ENCODE measurements at regions not wholly inside any gene's neighbourhood (a gene's known extent, or its start where the extent isn't known, plus 50 kb on each side); places are given as distances from the start of the nearest gene placed in this dataset.

- no peak for DNase-seq
Measured at GRCh38 chr16:9141813-9142212, 50.4 kb downstream of the HAPSTR1 start.

GRCh38 chr16:9144106-9144505, 52.7 kb downstream of the HAPSTR1 start:
- DNase-seq (no peak), ATAC-seq (ENCODE audit: low read depth in 2 of 2) (no peak)
- peaks cover 0 to 8% (median 5%) of the 10 kb centered on the region in 4 donors for H3K4me1 Mint-ChIP-seq
- no peak overlapping the region for H3K27ac Mint-ChIP-seq
- H3K4me1 ChIP-seq (ENCODE audit: control insufficient read depth, insufficient read depth, low read length, poor library complexity, severe bottlenecking): peaks cover 2% of the 10 kb centered on the region
- no peaks in the 10 kb centered on the region for H3K36me3 ChIP-seq (ENCODE audit: control insufficient read depth, insufficient read depth, low read length)
- H3K27ac ChIP-seq (ENCODE audit: insufficient read depth, low read length, poor library complexity, severe bottlenecking): no peak overlapping the region
- no peaks in the 10 kb centered on the region for H3K27me3 Mint-ChIP-seq
- H3K36me3 Mint-ChIP-seq: peaks cover 6% of the 10 kb centered on the region
- no peak overlapping the region for H3K4me3 ChIP-seq (ENCODE audit: low read depth, low read length)
- no peaks in the 10 kb centered on the region for H3K27me3 ChIP-seq (ENCODE audit: control insufficient read depth, insufficient read depth, low read length)
- no peak overlapping the region for H3K4me3 Mint-ChIP-seq
- no peaks in the 10 kb centered on the region for H3K9me3 ChIP-seq (ENCODE audit: control insufficient read depth in 2 of 2, low read length in 2 of 2)
- no peaks in the 10 kb centered on the region for H3K9me3 Mint-ChIP-seq

More at GRCh38 chr16:9141813-9142212, 50.4 kb downstream of the HAPSTR1 start:
- Histone ChIP-seq H3K9me3 (ENCODE audit: control insufficient read depth in 2 of 2, low read length in 2 of 2) (no peaks in the 10 kb centered on the region), H3K36me3 (ENCODE audit: control insufficient read depth, insufficient read depth, low read length) (no peaks in the 10 kb centered on the region), H3K27ac (ENCODE audit: insufficient read depth, low read length, poor library complexity, severe bottlenecking) (no peak overlapping the region), H3K4me3 (ENCODE audit: low read depth, low read length) (no peak overlapping the region), H3K4me1 (ENCODE audit: control insufficient read depth, insufficient read depth, low read length, poor library complexity, severe bottlenecking) (peaks cover 5% of the 10 kb centered on the region), H3K27me3 (ENCODE audit: control insufficient read depth, insufficient read depth, low read length) (no peaks in the 10 kb centered on the region)
- Mint-ChIP-seq H3K27me3 (no peaks in the 10 kb centered on the region), H3K4me3 (no peak overlapping the region), H3K9me3 (no peaks in the 10 kb centered on the region), H3K27ac (no peak overlapping the region), H3K36me3 (peaks cover 6% of the 10 kb centered on the region), H3K4me1 (peaks cover 0 to 18% (median 7%) of the 10 kb centered on the region in 4 donors)
- ATAC-seq (ENCODE audit: low read depth in 2 of 2): no peak

- Mint-ChIP-seq H3K27ac (peak overlapping the region in 1 of 3 donors; percentile 70), H3K4me1 (no peaks in the 10 kb centered on the region), H3K9me3 (no peaks in the 10 kb centered on the region), H3K36me3 (peaks cover 3% of the 10 kb centered on the region), H3K27me3 (no peaks in the 10 kb centered on the region), H3K4me3 (no peak overlapping the region)
- Histone ChIP-seq H3K9me3 (ENCODE audit: control insufficient read depth in 2 of 2, low read length in 2 of 2) (no peaks in the 10 kb centered on the region), H3K27me3 (ENCODE audit: control insufficient read depth, insufficient read depth, low read length) (no peaks in the 10 kb centered on the region), H3K27ac (ENCODE audit: insufficient read depth, low read length, poor library complexity, severe bottlenecking) (no peak overlapping the region), H3K4me1 (ENCODE audit: control insufficient read depth, insufficient read depth, low read length, poor library complexity, severe bottlenecking) (no peaks in the 10 kb centered on the region), H3K4me3 (ENCODE audit: low read depth, low read length) (no peak overlapping the region), H3K36me3 (ENCODE audit: control insufficient read depth, insufficient read depth, low read length) (no peaks in the 10 kb centered on the region)
- no peak for ATAC-seq (ENCODE audit: low read depth in 2 of 2)
- DNase-seq: no peak
Measured at GRCh38 chr16:9148374-9149015, 57.1 kb downstream of the HAPSTR1 start.

GRCh38 chr16:9151074-9151473, 59.6 kb downstream of the HAPSTR1 start:
- DNase-seq (no peak), ATAC-seq (ENCODE audit: low read depth in 2 of 2) (no peak)
- peaks cover 13% of the 10 kb centered on the region for H3K27me3 Mint-ChIP-seq
- peaks cover 0 to 1% (median 0%) of the 10 kb centered on the region in 7 donors for H3K9me3 Mint-ChIP-seq
- no peak overlapping the region for H3K4me3 Mint-ChIP-seq
- H3K27ac ChIP-seq (ENCODE audit: insufficient read depth, low read length, poor library complexity, severe bottlenecking): no peak overlapping the region
- H3K4me3 ChIP-seq (ENCODE audit: low read depth, low read length): no peak overlapping the region
- no peaks in the 10 kb centered on the region for H3K36me3 Mint-ChIP-seq
- H3K4me1 Mint-ChIP-seq: no peaks in the 10 kb centered on the region
- no peaks in the 10 kb centered on the region for H3K27me3 ChIP-seq (ENCODE audit: control insufficient read depth, insufficient read depth, low read length)
- H3K9me3 ChIP-seq (ENCODE audit: control insufficient read depth in 2 of 2, low read length in 2 of 2): no peaks in the 10 kb centered on the region
- H3K27ac Mint-ChIP-seq: no peak overlapping the region
- H3K36me3 ChIP-seq (ENCODE audit: control insufficient read depth, insufficient read depth, low read length): no peaks in the 10 kb centered on the region
- H3K4me1 ChIP-seq (ENCODE audit: control insufficient read depth, insufficient read depth, low read length, poor library complexity, severe bottlenecking): no peaks in the 10 kb centered on the region

- ATAC-seq (ENCODE audit: low read depth in 2 of 2): no peak
- Histone ChIP-seq H3K9me3 (ENCODE audit: control insufficient read depth in 2 of 2, low read length in 2 of 2) (no peaks in the 10 kb centered on the region), H3K4me1 (ENCODE audit: control insufficient read depth, insufficient read depth, low read length, poor library complexity, severe bottlenecking) (no peaks in the 10 kb centered on the region), H3K27me3 (ENCODE audit: control insufficient read depth, insufficient read depth, low read length) (no peaks in the 10 kb centered on the region), H3K36me3 (ENCODE audit: control insufficient read depth, insufficient read depth, low read length) (no peaks in the 10 kb centered on the region), H3K4me3 (ENCODE audit: low read depth, low read length) (no peak overlapping the region), H3K27ac (ENCODE audit: insufficient read depth, low read length, poor library complexity, severe bottlenecking) (no peak overlapping the region)
- DNase-seq: no peak
- Mint-ChIP-seq H3K9me3 (peaks cover 0 to 1% (median 0%) of the 10 kb centered on the region in 7 donors), H3K36me3 (no peaks in the 10 kb centered on the region), H3K4me3 (no peak overlapping the region), H3K27me3 (peaks cover 13% of the 10 kb centered on the region), H3K4me1 (no peaks in the 10 kb centered on the region), H3K27ac (no peak overlapping the region)
Measured at GRCh38 chr16:9151597-9151996, 60.2 kb downstream of the HAPSTR1 start.

GRCh38 chr16:9152649-9153501, 61.4 kb downstream of the HAPSTR1 start:
- no peak overlapping the region for H3K4me3 Mint-ChIP-seq
- Histone ChIP-seq H3K9me3 (ENCODE audit: control insufficient read depth in 2 of 2, low read length in 2 of 2) (no peaks in the 10 kb centered on the region), H3K4me3 (ENCODE audit: low read depth, low read length) (no peak overlapping the region), H3K36me3 (ENCODE audit: control insufficient read depth, insufficient read depth, low read length) (no peaks in the 10 kb centered on the region), H3K27ac (ENCODE audit: insufficient read depth, low read length, poor library complexity, severe bottlenecking) (no peak overlapping the region), H3K4me1 (ENCODE audit: control insufficient read depth, insufficient read depth, low read length, poor library complexity, severe bottlenecking) (no peaks in the 10 kb centered on the region), H3K27me3 (ENCODE audit: control insufficient read depth, insufficient read depth, low read length) (no peaks in the 10 kb centered on the region)
- no peak for ATAC-seq (ENCODE audit: low read depth in 2 of 2)
- H3K4me1 Mint-ChIP-seq: no peaks in the 10 kb centered on the region
- no peaks in the 10 kb centered on the region for H3K36me3 Mint-ChIP-seq
- DNase-seq: no peak
- H3K27me3 Mint-ChIP-seq: peaks cover 13% of the 10 kb centered on the region
- peaks cover 0 to 1% (median 0%) of the 10 kb centered on the region in 7 donors for H3K9me3 Mint-ChIP-seq
- peak overlapping the region in 1 of 3 donors; percentile 52 for H3K27ac Mint-ChIP-seq

- H3K9me3 Mint-ChIP-seq: peaks cover 0 to 1% (median 0%) of the 10 kb centered on the region in 7 donors
- DNase-seq (no peak), ATAC-seq (ENCODE audit: low read depth in 2 of 2) (no peak)
- no peaks in the 10 kb centered on the region for H3K9me3 ChIP-seq (ENCODE audit: control insufficient read depth in 2 of 2, low read length in 2 of 2)
- H3K4me1 ChIP-seq (ENCODE audit: control insufficient read depth, insufficient read depth, low read length, poor library complexity, severe bottlenecking): no peaks in the 10 kb centered on the region
- H3K36me3 ChIP-seq (ENCODE audit: control insufficient read depth, insufficient read depth, low read length): no peaks in the 10 kb centered on the region
- no peaks in the 10 kb centered on the region for H3K36me3 Mint-ChIP-seq
- no peaks in the 10 kb centered on the region for H3K4me1 Mint-ChIP-seq
- H3K27ac Mint-ChIP-seq: peak overlapping the region in 1 of 3 donors; percentile 52
- H3K27ac ChIP-seq (ENCODE audit: insufficient read depth, low read length, poor library complexity, severe bottlenecking): no peak overlapping the region
- H3K27me3 Mint-ChIP-seq: peaks cover 13% of the 10 kb centered on the region
- H3K4me3 Mint-ChIP-seq: no peak overlapping the region
- no peak overlapping the region for H3K4me3 ChIP-seq (ENCODE audit: low read depth, low read length)
- no peaks in the 10 kb centered on the region for H3K27me3 ChIP-seq (ENCODE audit: control insufficient read depth, insufficient read depth, low read length)
Measured at GRCh38 chr16:9153502-9153864, 62.0 kb downstream of the HAPSTR1 start.
